ENCODE measurements at regions not wholly inside any gene's neighbourhood (a gene's known extent, or its start where the extent isn't known, plus 50 kb on each side); places are given as distances from the start of the nearest gene placed in this dataset.
A peak's percentile ranks its signal among the peaks of the same experiment; 100 is the strongest.

- TF ChIP-seq EZH2phosphoT487 (IDR thresholded peaks at IDR 0.05; ENCODE audit: borderline replicate concordance, low read depth) (no peak), JUND (IDR thresholded peaks at IDR 0.05) (peak; percentile 81), RCOR1 (IDR thresholded peaks at IDR 0.05; ENCODE audit: low read length) (peak; percentile 29; the same call in 1 of the 2 replicates), RAD21 (IDR thresholded peaks at IDR 0.05; ENCODE audit: low read length) (no peak), YY1 (IDR thresholded peaks at IDR 0.05; ENCODE audit: low read depth) (no peak), REST (IDR thresholded peaks at IDR 0.05; ENCODE audit: low read depth, low read length) (no peak), SIN3A (IDR thresholded peaks at IDR 0.05; ENCODE audit: borderline replicate concordance, low read depth, low read length) (peak; percentile 64; the same call in 1 of the 2 replicates)
Measured at GRCh38 chr5:123755653-123756317, 243.8 kb downstream of the CSNK1G3 start (continued).

- H3K4me2 ChIP-seq, result peak overlapping the region; percentile 61
Measured at GRCh38 chr5:123754908-123755307, 242.9 kb downstream of the CSNK1G3 start.

More at GRCh38 chr5:123754908-123755307, 242.9 kb downstream of the CSNK1G3 start:
- H3K4me3 ChIP-seq (ENCODE audit: low read depth in 2 of 2, low read length in 1 of 2), result 0 out of 4 replicates have a peak overlapping the region, but pooled peaks of 1 of the 2 experiments have one; percentile 15
- H3K9me2 ChIP-seq, result no peaks in the 10 kb centered on the region
- DNase-seq, result peak; percentile 20
- H3F3A ChIP-seq (replicated peaks; ENCODE audit: insufficient read depth), result peaks cover 51% of the 10 kb centered on the region
- peaks cover 10% of the 10 kb centered on the region for H3K9me3 ChIP-seq
- H3K4me1 ChIP-seq (ENCODE audit: control insufficient read depth in 1 of 2, insufficient read depth in 2 of 2, low read depth in 1 of 2, low read length in 1 of 2), result peaks cover 27 to 43% of the 10 kb centered on the region in 2 experiments
- CTCF ChIA-PET, result interaction anchor here (0.7 to 1.3 kb wide), 2 partner anchors 84 to 303 kb away, joined by 3 read pairs; no protein-coding TSS in a partner anchor
- peak overlapping the region; percentile 90 to 95 for H3K27ac ChIP-seq (ENCODE audit: low read depth in 2 of 2, low read length in 1 of 2)
- WGBS (ENCODE audit: low lambda C conversion rate), result 36% methylated on average over 3 of the region's 3 CpGs
- H4K20me1 ChIP-seq (ENCODE audit: insufficient read depth), result no peaks in the 10 kb centered on the region
- no peaks in the 10 kb centered on the region for H3K79me2 ChIP-seq (ENCODE audit: insufficient read depth)
- H2AFZ ChIP-seq (ENCODE audit: low read depth), result peak overlapping the region; percentile 58; the same call in 1 of the 2 replicates
- H3K36me3 ChIP-seq (replicated peaks in 1 of 2; ENCODE audit: control insufficient read depth in 1 of 2, insufficient read depth in 2 of 2, low read length in 1 of 2), result peaks cover 0 to 5% of the 10 kb centered on the region in 2 experiments
- no peak for TF ChIP-seq FOSL2 (IDR thresholded peaks at IDR 0.05; ENCODE audit: borderline replicate concordance, low read depth)
- no peak for TF ChIP-seq ZBTB33 (IDR thresholded peaks at IDR 0.05; ENCODE audit: borderline replicate concordance, low read depth)
- peak; percentile 35; the same call in 1 of the 2 replicates for TF ChIP-seq REST (IDR thresholded peaks at IDR 0.05; ENCODE audit: low read depth, low read length)
- POLR2A ChIA-PET, result interaction anchor here (0.5 kb wide), 1 partner anchor 372 kb away, joined by 3 read pairs; no protein-coding TSS in a partner anchor
- H3K27me3 ChIP-seq (ENCODE audit: insufficient read depth), result no peaks in the 10 kb centered on the region
- H3K9ac ChIP-seq, result peak overlapping the region; percentile 48

Measured in SK-N-SH (cell line).